Small intestine (tissue), 7 donors: ENCODE measurements at regions not wholly inside any gene's neighbourhood (a gene's known extent, or its start where the extent isn't known, plus 50 kb on each side); places are given as distances from the start of the nearest gene placed in this dataset.

Experiments used
- DNase-seq, 2 donors: peaks; one replicate each; pipeline versions ENCODE4 v3.0.0 to v3.0.0-alpha.2; 2013
- FAIRE-seq: peaks from 2 replicates; lab custom pipeline; 2012; peaks lifted over from hg19 to GRCh38; lab: Jason Lieb, UNC
- H3K27ac ChIP-seq, 3 donors: one replicate each; pipeline ENCODE4 v1.5.1; 2013; ENCODE audit warnings: low read length in 2 of 3, mild to moderate bottlenecking in 2 of 3, control low read depth in 1 of 3, inconsistent platforms in 1 of 3, low read depth in 1 of 3, moderate library complexity in 1 of 3
- H3K27me3 ChIP-seq, 3 donors: one replicate each; pipeline ENCODE4 v1.6.1; 2013; ENCODE audit warnings: low read length in 3 of 3, inconsistent platforms in 1 of 3; ENCODE audit not compliant: control insufficient read depth in 3 of 3, insufficient read depth in 3 of 3
- H3K36me3 ChIP-seq, 3 donors: one replicate each; pipeline ENCODE4 v1.6.1; 2013; ENCODE audit warnings: low read length in 3 of 3, inconsistent platforms in 1 of 3, low read depth in 1 of 3, mild to moderate bottlenecking in 1 of 3, moderate library complexity in 1 of 3; ENCODE audit not compliant: control insufficient read depth in 3 of 3, insufficient read depth in 2 of 3
- H3K4me1 ChIP-seq, 3 donors: one replicate each; pipeline ENCODE4 v1.6.1; 2013; ENCODE audit warnings: low read length in 2 of 3, inconsistent platforms in 1 of 3, low read depth in 1 of 3, mild to moderate bottlenecking in 1 of 3, moderate library complexity in 1 of 3; ENCODE audit not compliant: control insufficient read depth in 3 of 3, insufficient read depth in 2 of 3
- H3K4me3 ChIP-seq, 3 donors: one replicate each; pipeline ENCODE4 v1.5.1; 2013; ENCODE audit warnings: low read length in 3 of 3, control low read depth in 1 of 3, inconsistent platforms in 1 of 3, low read depth in 1 of 3, mild to moderate bottlenecking in 1 of 3, moderate library complexity in 1 of 3
- H3K9me3 ChIP-seq, 2 donors: one replicate each; pipeline ENCODE4 v1.6.1; 2013; ENCODE audit warnings: low read depth in 1 of 2, low read length in 1 of 2; ENCODE audit not compliant: control insufficient read depth in 2 of 2, insufficient read depth in 1 of 2
- WGBS, 3 donors: extraction: QIAGEN DNeasy Blood & Tissue Kit; methylation state at CpG; one replicate each; pipeline ENCODE4 v1.1.7; 2013; 5-methylcytosine and 5-hydroxymethylcytosine counted together
- donor health status: healthy with polysubstance abuse.
- donor health status: control.
- donor health status: control.
- donor health status: Bipolar disorder and iron deficiency.
- donor health status: healthy.

- FAIRE-seq: no peak
- DNase-seq: no peak
- no peak overlapping the region for H3K27ac ChIP-seq
- H3K27me3 ChIP-seq: peaks cover 0 to 5% (median 0%) of the 10 kb centered on the region in 3 donors
- H3K9me3 ChIP-seq: no peaks in the 10 kb centered on the region
- no peaks in the 10 kb centered on the region for H3K4me1 ChIP-seq
- no peaks in the 10 kb centered on the region for H3K36me3 ChIP-seq
- 41 to 78% (median 53%) methylated on average over 7 of the region's 7 CpGs for WGBS, 3 donors
- H3K4me3 ChIP-seq: no peak overlapping the region
These were observed 76.6 kb upstream of the PRR5 start for GRCh38 chr22:44625421-44625760.

GRCh38 chr22:44624689-44625420 lies 77.1 kb upstream of the PRR5 start:
- Histone ChIP-seq H3K36me3 (no peaks in the 10 kb centered on the region), H3K27me3 (peaks cover 0 to 9% (median 0%) of the 10 kb centered on the region in 3 donors), H3K9me3 (no peaks in the 10 kb centered on the region), H3K4me3 (no peak overlapping the region), H3K4me1 (no peaks in the 10 kb centered on the region), H3K27ac (no peak overlapping the region)
- 54 to 73% (median 57%) methylated on average over 24 to 27 of the region's 27 CpGs for WGBS, 3 donors
- FAIRE-seq: no peak
- no peak for DNase-seq

- FAIRE-seq (no peak), DNase-seq (no peak)
- H3K27me3 ChIP-seq: peaks cover 0 to 9% (median 0%) of the 10 kb centered on the region in 3 donors
These were observed 78.1 kb upstream of the PRR5 start for GRCh38 chr22:44623771-44624510.

GRCh38 chr22:44622679-44623078 lies 79.3 kb upstream of the PRR5 start:
- H3K4me3 ChIP-seq: no peak overlapping the region
- FAIRE-seq: no peak
- H3K27ac ChIP-seq: no peak overlapping the region
- no peaks in the 10 kb centered on the region for H3K9me3 ChIP-seq
- no peaks in the 10 kb centered on the region for H3K4me1 ChIP-seq
- H3K27me3 ChIP-seq: peaks cover 0 to 9% (median 0%) of the 10 kb centered on the region in 3 donors
- H3K36me3 ChIP-seq: no peaks in the 10 kb centered on the region
- DNase-seq: no peak
- 68 to 80% (median 70%) methylated on average over 11 of the region's 11 CpGs for WGBS, 3 donors

More at GRCh38 chr22:44623771-44624510, 78.1 kb upstream of the PRR5 start:
- H3K27ac ChIP-seq: no peak overlapping the region
- H3K36me3 ChIP-seq: no peaks in the 10 kb centered on the region
- H3K4me3 ChIP-seq: no peak overlapping the region
- H3K4me1 ChIP-seq: no peaks in the 10 kb centered on the region
- WGBS, 3 donors: 39 to 58% (median 48%) methylated on average over 23 to 24 of the region's 24 CpGs
- no peaks in the 10 kb centered on the region for H3K9me3 ChIP-seq

GRCh38 chr22:44622147-44622427 lies 79.9 kb upstream of the PRR5 start:
- 9 to 38% (median 20%) methylated on average over 8 of the region's 8 CpGs for WGBS, 3 donors
- no peak for FAIRE-seq
- Histone ChIP-seq H3K4me1 (no peaks in the 10 kb centered on the region), H3K9me3 (no peaks in the 10 kb centered on the region), H3K27me3 (peaks cover 0 to 9% (median 0%) of the 10 kb centered on the region in 3 donors), H3K27ac (no peak overlapping the region), H3K36me3 (no peaks in the 10 kb centered on the region), H3K4me3 (no peak overlapping the region)
- DNase-seq: no peak

GRCh38 chr22:44621401-44622146 lies 80.4 kb upstream of the PRR5 start:
- Histone ChIP-seq H3K27ac (no peak overlapping the region), H3K4me1 (no peaks in the 10 kb centered on the region), H3K4me3 (no peak overlapping the region), H3K27me3 (peaks cover 0 to 9% (median 0%) of the 10 kb centered on the region in 3 donors), H3K36me3 (no peaks in the 10 kb centered on the region), H3K9me3 (no peaks in the 10 kb centered on the region)
- no peak for FAIRE-seq
- 77 to 84% (median 79%) methylated on average over 19 to 21 of the region's 21 CpGs for WGBS, 3 donors
- DNase-seq: no peak

- no peak for DNase-seq
- H3K27me3 ChIP-seq: peaks cover 0 to 9% (median 0%) of the 10 kb centered on the region in 3 donors
- H3K36me3 ChIP-seq: no peaks in the 10 kb centered on the region
- H3K4me1 ChIP-seq: no peaks in the 10 kb centered on the region
- FAIRE-seq: no peak
- 39 to 57% (median 48%) methylated on average over 13 of the region's 13 CpGs for WGBS, 3 donors
- no peaks in the 10 kb centered on the region for H3K9me3 ChIP-seq
- no peak overlapping the region for H3K4me3 ChIP-seq
- peak overlapping the region in 1 of 3 donors; percentile 29 for H3K27ac ChIP-seq
These were observed 81.2 kb upstream of the PRR5 start for GRCh38 chr22:44620841-44621257.

GRCh38 chr22:44620129-44620840 lies 81.7 kb upstream of the PRR5 start:
- no peak for FAIRE-seq
- Histone ChIP-seq H3K27me3 (peaks cover 0 to 9% (median 0%) of the 10 kb centered on the region in 3 donors), H3K36me3 (no peaks in the 10 kb centered on the region), H3K4me1 (no peaks in the 10 kb centered on the region), H3K27ac (peak overlapping the region in 2 of 3 donors; percentile 8 to 56), H3K4me3 (peak overlapping the region in 1 of 3 donors; percentile 10), H3K9me3 (no peaks in the 10 kb centered on the region)
- 3 to 5% (median 4%) methylated on average over 45 to 48 of the region's 48 CpGs for WGBS, 3 donors
- peak; percentile 70 to 72 for DNase-seq
